ENCODE measurements at regions not wholly inside any gene's neighbourhood (a gene's known extent, or its start where the extent isn't known, plus 50 kb on each side); places are given as distances from the start of the nearest gene placed in this dataset.

DNA sequence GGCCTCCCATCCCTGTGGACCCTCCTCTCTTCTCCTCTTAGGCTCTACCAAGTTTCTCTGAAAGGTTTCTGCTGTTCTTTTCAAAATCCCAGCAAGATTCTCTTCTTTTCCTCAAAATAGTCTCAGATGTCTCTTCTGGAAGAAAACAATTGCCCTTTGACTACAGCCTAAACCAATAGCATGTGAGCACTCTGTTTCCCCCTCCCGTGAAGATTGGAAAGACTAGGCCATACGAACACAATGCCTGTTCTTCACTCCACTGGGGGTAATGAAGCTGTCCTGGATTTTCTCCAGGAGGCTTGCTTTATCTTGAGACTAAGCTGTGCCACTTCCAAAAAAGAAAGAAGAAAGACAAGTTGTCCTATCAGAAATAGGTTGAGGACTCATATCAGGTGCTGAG lies 178.7 kb upstream of the MCTP2 start (continued):
- no peak for TF ChIP-seq EP300 (IDR thresholded peaks at IDR 0.05; ENCODE audit: borderline replicate concordance in 1 of 2, low read depth in 2 of 2, low read length in 2 of 2)
- TF ChIP-seq RXRA (IDR thresholded peaks at IDR 0.05; ENCODE audit: insufficient read depth, low read depth, low read length), result no peak
- TF ChIP-seq RNF2 (IDR thresholded peaks at IDR 0.05; ENCODE audit: borderline replicate concordance, low read depth, low read length, missing control alignments, poor library complexity, severe bottlenecking), result no peak
- TF ChIP-seq SP2 (IDR thresholded peaks at IDR 0.05; ENCODE audit: low read length), result no peak
- TF ChIP-seq POLR2AphosphoS5 (IDR thresholded peaks at IDR 0.05; ENCODE audit: low read depth, low read length), result no peak
- TF ChIP-seq HDAC6 (IDR thresholded peaks at IDR 0.05; ENCODE audit: low read depth, low read length), result no peak
- no peak for TF ChIP-seq ZNF274 (IDR thresholded peaks at IDR 0.05; ENCODE audit: borderline replicate concordance, extremely low read depth, low read length)

Measured in H1 (cell line).